ENCODE measurements at regions not wholly inside any gene's neighbourhood (a gene's known extent, or its start where the extent isn't known, plus 50 kb on each side); places are given as distances from the start of the nearest gene placed in this dataset.

DNA sequence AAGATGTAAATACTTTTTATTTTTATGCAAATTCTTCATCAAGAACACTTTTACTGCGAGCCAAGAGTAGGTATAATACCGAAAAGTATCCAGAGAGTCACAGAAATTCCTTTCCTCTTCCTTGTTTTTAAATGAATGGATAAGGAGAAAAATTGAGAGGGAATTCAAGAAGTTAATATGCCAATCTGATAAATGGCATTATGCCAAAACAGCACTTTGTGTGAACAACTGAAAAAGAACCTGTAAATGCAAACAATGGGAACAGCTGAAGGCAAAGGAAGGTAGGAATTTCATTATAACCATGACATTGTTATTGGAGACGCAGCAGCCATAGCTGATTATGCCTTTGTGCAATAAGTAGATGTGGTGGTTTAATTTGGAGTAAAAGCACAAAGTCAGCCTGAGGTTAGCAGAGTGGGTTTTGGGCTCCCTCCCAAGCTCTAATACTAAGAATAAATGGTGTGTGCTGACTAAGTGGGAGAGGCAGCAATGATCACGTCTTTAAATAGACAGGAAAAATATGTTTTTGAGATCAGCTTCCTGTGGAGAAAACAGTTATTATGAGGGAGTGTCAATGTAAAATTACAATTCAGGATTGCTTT lies 209.8 kb upstream of the NDST4 start (continued):
- no peak for TF ChIP-seq ZBTB7A (tag by site-specific recombination; IDR thresholded peaks at IDR 0.05; ENCODE audit: low read depth)
- no peak for TF ChIP-seq ZNF624 (tag by site-specific recombination; IDR thresholded peaks at IDR 0.05)
- TF ChIP-seq ZNF112 (tag by site-specific recombination; IDR thresholded peaks at IDR 0.05) = no peak
- TF ChIP-seq SETDB1 (IDR thresholded peaks at IDR 0.05; ENCODE audit: insufficient read length, low read length) = no peak
- no peak for TF ChIP-seq TRIM28 (IDR thresholded peaks at IDR 0.05; ENCODE audit: borderline replicate concordance, low read length)
- TF ChIP-seq, protein P1, sequence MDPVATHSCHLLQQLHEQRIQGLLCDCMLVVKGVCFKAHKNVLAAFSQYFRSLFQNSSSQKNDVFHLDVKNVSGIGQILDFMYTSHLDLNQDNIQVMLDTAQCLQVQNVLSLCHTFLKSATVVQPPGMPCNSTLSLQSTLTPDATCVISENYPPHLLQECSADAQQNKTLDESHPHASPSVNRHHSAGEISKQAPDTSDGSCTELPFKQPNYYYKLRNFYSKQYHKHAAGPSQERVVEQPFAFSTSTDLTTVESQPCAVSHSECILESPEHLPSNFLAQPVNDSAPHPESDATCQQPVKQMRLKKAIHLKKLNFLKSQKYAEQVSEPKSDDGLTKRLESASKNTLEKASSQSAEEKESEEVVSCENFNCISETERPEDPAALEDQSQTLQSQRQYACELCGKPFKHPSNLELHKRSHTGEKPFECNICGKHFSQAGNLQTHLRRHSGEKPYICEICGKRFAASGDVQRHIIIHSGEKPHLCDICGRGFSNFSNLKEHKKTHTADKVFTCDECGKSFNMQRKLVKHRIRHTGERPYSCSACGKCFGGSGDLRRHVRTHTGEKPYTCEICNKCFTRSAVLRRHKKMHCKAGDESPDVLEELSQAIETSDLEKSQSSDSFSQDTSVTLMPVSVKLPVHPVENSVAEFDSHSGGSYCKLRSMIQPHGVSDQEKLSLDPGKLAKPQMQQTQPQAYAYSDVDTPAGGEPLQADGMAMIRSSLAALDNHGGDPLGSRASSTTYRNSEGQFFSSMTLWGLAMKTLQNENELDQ (tag by site-specific recombination; IDR thresholded peaks at IDR 0.05; ENCODE audit: low read depth) = no peak
- TF ChIP-seq ZNF174 (tag by site-specific recombination; IDR thresholded peaks at IDR 0.05) = no peak
- TF ChIP-seq ZNF248 (tag by site-specific recombination; IDR thresholded peaks at IDR 0.05) = no peak
- no peak for TF ChIP-seq ZNF10 (tag by site-specific recombination; IDR thresholded peaks at IDR 0.05)

DNA sequence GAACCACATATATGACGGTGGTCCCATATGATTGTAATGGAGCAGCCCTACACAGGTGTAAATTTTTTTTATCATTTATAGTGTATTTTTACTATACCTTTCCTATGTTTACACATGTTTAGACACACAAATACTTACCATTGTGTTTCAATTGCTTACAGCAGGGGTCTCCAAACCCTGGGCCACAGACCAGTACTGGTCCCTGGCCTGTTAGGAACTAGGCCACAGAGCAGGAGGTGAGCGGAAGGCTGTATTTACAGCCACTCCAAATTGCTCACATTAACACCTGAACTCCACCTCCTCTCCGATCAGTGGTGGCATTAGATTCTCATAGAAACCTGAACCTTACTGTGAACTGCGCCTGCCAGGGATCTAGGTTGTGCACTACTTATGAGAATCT lies 201.8 kb upstream of the NDST4 start:
- TF ChIP-seq ZNF76 (tag by site-specific recombination; IDR thresholded peaks at IDR 0.05; ENCODE audit: borderline replicate concordance, low read depth) (no peak), SETDB1 (IDR thresholded peaks at IDR 0.05; ENCODE audit: insufficient read length, low read length) (no peak), ZNF248 (tag by site-specific recombination; IDR thresholded peaks at IDR 0.05) (no peak), ZFP41 (tag by site-specific recombination; IDR thresholded peaks at IDR 0.05; ENCODE audit: borderline replicate concordance) (no peak)
- TF ChIP-seq, protein P2, sequence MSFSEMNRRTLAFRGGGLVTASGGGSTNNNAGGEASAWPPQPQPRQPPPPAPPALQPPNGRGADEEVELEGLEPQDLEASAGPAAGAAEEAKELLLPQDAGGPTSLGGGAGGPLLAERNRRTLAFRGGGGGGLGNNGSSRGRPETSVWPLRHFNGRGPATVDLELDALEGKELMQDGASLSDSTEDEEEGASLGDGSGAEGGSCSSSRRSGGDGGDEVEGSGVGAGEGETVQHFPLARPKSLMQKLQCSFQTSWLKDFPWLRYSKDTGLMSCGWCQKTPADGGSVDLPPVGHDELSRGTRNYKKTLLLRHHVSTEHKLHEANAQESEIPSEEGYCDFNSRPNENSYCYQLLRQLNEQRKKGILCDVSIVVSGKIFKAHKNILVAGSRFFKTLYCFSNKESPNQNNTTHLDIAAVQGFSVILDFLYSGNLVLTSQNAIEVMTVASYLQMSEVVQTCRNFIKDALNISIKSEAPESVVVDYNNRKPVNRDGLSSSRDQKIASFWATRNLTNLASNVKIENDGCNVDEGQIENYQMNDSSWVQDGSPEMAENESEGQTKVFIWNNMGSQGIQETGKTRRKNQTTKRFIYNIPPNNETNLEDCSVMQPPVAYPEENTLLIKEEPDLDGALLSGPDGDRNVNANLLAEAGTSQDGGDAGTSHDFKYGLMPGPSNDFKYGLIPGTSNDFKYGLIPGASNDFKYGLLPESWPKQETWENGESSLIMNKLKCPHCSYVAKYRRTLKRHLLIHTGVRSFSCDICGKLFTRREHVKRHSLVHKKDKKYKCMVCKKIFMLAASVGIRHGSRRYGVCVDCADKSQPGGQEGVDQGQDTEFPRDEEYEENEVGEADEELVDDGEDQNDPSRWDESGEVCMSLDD (tag by site-specific recombination; IDR thresholded peaks at IDR 0.05) = no peak
- TF ChIP-seq, protein P3, sequence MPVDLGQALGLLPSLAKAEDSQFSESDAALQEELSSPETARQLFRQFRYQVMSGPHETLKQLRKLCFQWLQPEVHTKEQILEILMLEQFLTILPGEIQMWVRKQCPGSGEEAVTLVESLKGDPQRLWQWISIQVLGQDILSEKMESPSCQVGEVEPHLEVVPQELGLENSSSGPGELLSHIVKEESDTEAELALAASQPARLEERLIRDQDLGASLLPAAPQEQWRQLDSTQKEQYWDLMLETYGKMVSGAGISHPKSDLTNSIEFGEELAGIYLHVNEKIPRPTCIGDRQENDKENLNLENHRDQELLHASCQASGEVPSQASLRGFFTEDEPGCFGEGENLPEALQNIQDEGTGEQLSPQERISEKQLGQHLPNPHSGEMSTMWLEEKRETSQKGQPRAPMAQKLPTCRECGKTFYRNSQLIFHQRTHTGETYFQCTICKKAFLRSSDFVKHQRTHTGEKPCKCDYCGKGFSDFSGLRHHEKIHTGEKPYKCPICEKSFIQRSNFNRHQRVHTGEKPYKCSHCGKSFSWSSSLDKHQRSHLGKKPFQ (tag by site-specific recombination; IDR thresholded peaks at IDR 0.05) = no peak
- no peaks in the 10 kb centered on the region for H3K36me3 ChIP-seq (ENCODE audit: control insufficient read depth in 2 of 2, insufficient read depth in 1 of 2, low read length in 2 of 2)
- H3K9me3 ChIP-seq (ENCODE audit: control insufficient read depth, insufficient read depth, low read depth, low read length) = no peaks in the 10 kb centered on the region
- ChIA-PET POLR2A (no interaction called here), CTCF (interaction anchor here (0.7 kb wide), 1 partner anchor 74 kb away, joined by 5 read pairs; no protein-coding TSS in a partner anchor)
- H3K4me3 ChIP-seq (ENCODE audit: low read depth, low read length) = no peak overlapping the region
- H3K4me1 ChIP-seq (ENCODE audit: control insufficient read depth, insufficient read depth, low read length) = no peaks in the 10 kb centered on the region
- no peak overlapping the region for H3K27ac ChIP-seq (ENCODE audit: extremely low read depth, low read depth, low read length)

DNA sequence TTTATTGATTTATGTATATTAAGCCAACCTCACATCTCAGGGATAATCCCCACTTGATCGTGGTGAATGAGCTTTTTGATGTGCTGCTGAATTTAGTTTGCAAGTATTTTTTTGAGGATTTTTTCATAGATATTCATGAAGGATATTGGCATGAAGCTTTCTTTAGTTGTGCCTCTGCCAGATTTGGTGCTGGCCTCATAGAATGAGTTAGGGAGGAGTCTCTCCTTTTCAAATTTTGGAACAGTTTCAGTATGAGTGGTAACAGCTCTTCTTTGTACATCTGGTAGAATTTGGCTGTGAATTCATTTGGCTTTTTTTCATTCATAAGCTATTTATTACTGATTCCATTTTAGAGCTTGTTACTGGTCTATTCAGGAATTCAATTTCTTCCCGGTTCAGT lies 197.2 kb upstream of the NDST4 start:
- ChIA-PET POLR2A (no interaction called here), CTCF (no interaction called here)
- no peaks in the 10 kb centered on the region for H3K4me1 ChIP-seq (ENCODE audit: control insufficient read depth, insufficient read depth, low read length)
- H3K4me3 ChIP-seq (ENCODE audit: low read depth, low read length) = no peak overlapping the region
- H3K9me3 ChIP-seq (ENCODE audit: control insufficient read depth, insufficient read depth, low read depth, low read length) = no peaks in the 10 kb centered on the region
- no peak overlapping the region for H3K27ac ChIP-seq (ENCODE audit: extremely low read depth, low read depth, low read length)
- H3K36me3 ChIP-seq (ENCODE audit: control insufficient read depth in 2 of 2, insufficient read depth in 1 of 2, low read length in 2 of 2) = no peaks in the 10 kb centered on the region
- TF ChIP-seq ZNF335 (tag by site-specific recombination; conservative IDR thresholded peaks at IDR 0.05) = no peak
- TF ChIP-seq GLI2 (tag by site-specific recombination; IDR thresholded peaks at IDR 0.05; ENCODE audit: borderline replicate concordance, low read depth) = no peak
- no peak for TF ChIP-seq ZNF394 (tag by site-specific recombination; IDR thresholded peaks at IDR 0.05; ENCODE audit: borderline replicate concordance)
- no peak for TF ChIP-seq WT1 (tag by site-specific recombination; IDR thresholded peaks at IDR 0.05)
- no peak for TF ChIP-seq ZNF558 (tag by site-specific recombination; IDR thresholded peaks at IDR 0.05)
- no peak for TF ChIP-seq ZNF350 (tag by site-specific recombination; IDR thresholded peaks at IDR 0.05)
- no peak for TF ChIP-seq KLF9 (tag by site-specific recombination; IDR thresholded peaks at IDR 0.05; ENCODE audit: low read depth)
- TF ChIP-seq ZNF654 (tag by site-specific recombination; IDR thresholded peaks at IDR 0.05; ENCODE audit: low read depth) = no peak
- TF ChIP-seq, protein P4, sequence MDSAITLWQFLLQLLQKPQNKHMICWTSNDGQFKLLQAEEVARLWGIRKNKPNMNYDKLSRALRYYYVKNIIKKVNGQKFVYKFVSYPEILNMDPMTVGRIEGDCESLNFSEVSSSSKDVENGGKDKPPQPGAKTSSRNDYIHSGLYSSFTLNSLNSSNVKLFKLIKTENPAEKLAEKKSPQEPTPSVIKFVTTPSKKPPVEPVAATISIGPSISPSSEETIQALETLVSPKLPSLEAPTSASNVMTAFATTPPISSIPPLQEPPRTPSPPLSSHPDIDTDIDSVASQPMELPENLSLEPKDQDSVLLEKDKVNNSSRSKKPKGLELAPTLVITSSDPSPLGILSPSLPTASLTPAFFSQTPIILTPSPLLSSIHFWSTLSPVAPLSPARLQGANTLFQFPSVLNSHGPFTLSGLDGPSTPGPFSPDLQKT (IDR thresholded peaks at IDR 0.05; ENCODE audit: borderline replicate concordance, low read depth, low read length) = no peak
- TF ChIP-seq ZNF830 (tag by site-specific recombination; IDR thresholded peaks at IDR 0.05; ENCODE audit: low read depth) = no peak
- TF ChIP-seq ZNF292 (tag by site-specific recombination; IDR thresholded peaks at IDR 0.05; ENCODE audit: borderline replicate concordance, low read depth) = no peak
- TF ChIP-seq SALL2 (tag by site-specific recombination; IDR thresholded peaks at IDR 0.05; ENCODE audit: borderline replicate concordance) = no peak
- TF ChIP-seq BCL11B (tag by site-specific recombination; IDR thresholded peaks at IDR 0.05; ENCODE audit: low read depth) = no peak
